ENCODE measurements at regions not wholly inside any gene's neighbourhood (a gene's known extent, or its start where the extent isn't known, plus 50 kb on each side); places are given as distances from the start of the nearest gene placed in this dataset.
A peak's percentile ranks its signal among the peaks of the same experiment; 100 is the strongest.

DNA sequence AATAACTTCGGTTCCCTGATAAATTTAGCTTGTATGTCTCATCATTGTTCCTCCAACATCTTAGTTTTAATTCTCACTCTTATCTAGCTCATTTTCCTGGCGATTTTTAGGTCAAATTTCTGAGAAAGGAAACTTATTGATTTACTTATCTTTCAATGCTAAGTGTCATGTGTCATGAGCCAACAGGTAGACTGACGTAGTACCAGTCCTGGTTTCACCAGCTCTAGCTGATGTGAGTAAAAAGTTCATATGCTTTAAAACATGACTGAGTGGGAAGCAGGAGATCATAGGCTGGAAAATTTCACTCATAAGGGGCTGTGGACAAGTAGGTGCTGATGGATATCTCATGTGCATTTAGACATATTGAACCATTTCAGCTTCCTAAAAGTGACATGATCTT is 441.7 kb upstream of the NR3C2 start:
- no peak overlapping the region for H3K27ac ChIP-seq
- no peaks in the 10 kb centered on the region for H3K36me3 ChIP-seq
- H3K27me3 ChIP-seq (ENCODE audit: low read depth), result no peaks in the 10 kb centered on the region
- no peak for ATAC-seq
- intact Hi-C loops (cut with DNase I), result no loop called here
- TF ChIP-seq, protein P1, sequence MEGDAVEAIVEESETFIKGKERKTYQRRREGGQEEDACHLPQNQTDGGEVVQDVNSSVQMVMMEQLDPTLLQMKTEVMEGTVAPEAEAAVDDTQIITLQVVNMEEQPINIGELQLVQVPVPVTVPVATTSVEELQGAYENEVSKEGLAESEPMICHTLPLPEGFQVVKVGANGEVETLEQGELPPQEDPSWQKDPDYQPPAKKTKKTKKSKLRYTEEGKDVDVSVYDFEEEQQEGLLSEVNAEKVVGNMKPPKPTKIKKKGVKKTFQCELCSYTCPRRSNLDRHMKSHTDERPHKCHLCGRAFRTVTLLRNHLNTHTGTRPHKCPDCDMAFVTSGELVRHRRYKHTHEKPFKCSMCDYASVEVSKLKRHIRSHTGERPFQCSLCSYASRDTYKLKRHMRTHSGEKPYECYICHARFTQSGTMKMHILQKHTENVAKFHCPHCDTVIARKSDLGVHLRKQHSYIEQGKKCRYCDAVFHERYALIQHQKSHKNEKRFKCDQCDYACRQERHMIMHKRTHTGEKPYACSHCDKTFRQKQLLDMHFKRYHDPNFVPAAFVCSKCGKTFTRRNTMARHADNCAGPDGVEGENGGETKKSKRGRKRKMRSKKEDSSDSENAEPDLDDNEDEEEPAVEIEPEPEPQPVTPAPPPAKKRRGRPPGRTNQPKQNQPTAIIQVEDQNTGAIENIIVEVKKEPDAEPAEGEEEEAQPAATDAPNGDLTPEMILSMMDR (IDR thresholded peaks at IDR 0.05), result no peak
- DNase-seq, result no peak
- no peaks in the 10 kb centered on the region for H3K9me3 ChIP-seq
- no peak overlapping the region for H3K4me3 ChIP-seq
- no peaks in the 10 kb centered on the region for H3K4me1 ChIP-seq

DNA sequence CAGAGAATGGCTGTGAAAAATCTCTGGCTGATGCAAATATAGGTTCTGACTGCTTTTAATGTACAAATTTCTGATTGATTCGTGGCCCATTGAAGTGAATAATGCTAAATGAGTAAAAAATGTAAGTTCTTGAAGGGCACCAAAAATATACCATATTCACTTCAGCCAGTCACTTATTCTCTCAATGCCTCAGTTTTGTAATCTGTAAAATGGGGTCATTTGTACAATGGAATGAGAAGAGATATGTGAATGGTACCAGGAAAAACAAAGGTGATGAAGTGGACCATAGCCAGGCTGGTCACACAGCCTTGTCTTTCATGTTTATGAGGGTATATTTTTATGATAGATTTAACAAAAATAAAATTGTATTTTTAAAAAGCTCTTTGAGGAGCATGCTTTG is 441.2 kb upstream of the NR3C2 start:
- H3K4me1 ChIP-seq, result no peaks in the 10 kb centered on the region
- TF ChIP-seq, protein P1 (IDR thresholded peaks at IDR 0.05), result no peak
- H3K9me3 ChIP-seq, result no peaks in the 10 kb centered on the region
- no peak overlapping the region for H3K4me3 ChIP-seq
- H3K27ac ChIP-seq, result no peak overlapping the region
- ATAC-seq, result no peak
- H3K36me3 ChIP-seq, result no peaks in the 10 kb centered on the region
- intact Hi-C loops (cut with DNase I), result no loop called here
- no peak for DNase-seq
- H3K27me3 ChIP-seq (ENCODE audit: low read depth), result no peaks in the 10 kb centered on the region

DNA sequence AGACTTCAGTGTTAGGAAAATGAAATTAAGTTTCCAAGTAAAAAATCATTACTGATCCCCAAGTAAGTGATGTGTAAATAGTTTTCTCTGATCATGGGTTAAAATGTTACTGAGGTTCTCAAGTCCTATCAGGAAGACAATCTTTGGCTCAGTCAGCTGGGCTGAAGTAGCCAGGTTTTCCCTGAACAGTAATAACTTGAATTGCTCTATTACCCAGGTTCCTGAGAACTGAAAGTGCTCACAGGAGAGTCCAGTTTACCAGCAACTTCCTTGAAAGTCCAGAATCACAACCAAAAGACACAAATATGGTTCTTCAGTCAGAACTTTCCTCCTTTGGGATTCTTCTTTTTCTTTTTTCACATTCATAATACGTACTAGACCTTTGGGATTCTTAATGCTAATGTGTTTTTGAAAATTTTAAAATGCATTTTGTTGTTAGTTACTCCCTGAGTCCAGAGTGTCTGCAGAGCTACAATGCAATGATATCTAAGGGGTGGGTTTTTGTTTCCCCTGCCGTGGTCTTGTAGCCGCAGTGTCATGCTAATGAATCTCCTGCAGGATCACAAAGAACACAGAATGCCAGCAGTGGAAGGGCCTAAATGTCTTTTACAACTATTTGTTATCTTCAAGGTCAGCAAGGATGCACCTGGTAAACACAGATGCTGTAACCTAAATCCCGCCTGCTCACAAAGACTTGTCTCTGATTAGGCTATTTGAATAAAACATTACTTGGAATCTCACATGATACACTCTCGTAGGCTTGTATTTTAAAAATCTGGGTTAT is 439.8 kb upstream of the NR3C2 start:
- Histone ChIP-seq H3K27ac (no peak overlapping the region), H3K27me3 (ENCODE audit: low read depth) (no peaks in the 10 kb centered on the region), H3K4me3 (no peak overlapping the region), H3K36me3 (no peaks in the 10 kb centered on the region), H3K4me1 (no peaks in the 10 kb centered on the region), H3K9me3 (no peaks in the 10 kb centered on the region)
- DNase-seq, result no peak
- intact Hi-C loops (cut with DNase I), result no loop called here
- no peak for ATAC-seq
- TF ChIP-seq, protein P1 (IDR thresholded peaks at IDR 0.05), result no peak

DNA sequence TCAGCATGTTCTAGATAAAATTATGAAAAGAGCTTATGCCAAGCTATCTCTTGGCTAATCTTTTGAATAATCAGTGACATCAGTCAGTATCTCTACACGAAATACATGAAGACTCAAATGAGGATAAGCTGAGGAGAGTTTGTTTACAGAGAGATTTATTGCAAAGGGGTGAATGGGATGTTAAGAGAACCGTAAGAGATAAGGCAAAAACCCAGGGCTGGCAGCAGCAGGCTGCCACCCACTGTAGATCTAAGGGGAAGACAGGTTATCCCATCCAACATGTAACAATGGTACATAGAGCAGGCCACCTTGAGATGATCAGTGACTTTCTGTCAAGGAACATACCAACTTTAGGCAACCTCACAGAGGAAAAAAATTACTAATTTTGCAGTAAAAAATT is 432.1 kb upstream of the NR3C2 start:
- peak; percentile 47 to 60 for ATAC-seq
- TF ChIP-seq, protein P1 (IDR thresholded peaks at IDR 0.05), result no peak
- Histone ChIP-seq H3K27me3 (ENCODE audit: low read depth) (no peaks in the 10 kb centered on the region), H3K27ac (no peak overlapping the region), H3K9me3 (no peaks in the 10 kb centered on the region), H3K4me1 (no peaks in the 10 kb centered on the region), H3K36me3 (no peaks in the 10 kb centered on the region), H3K4me3 (no peak overlapping the region)
- intact Hi-C loops (cut with DNase I), result no loop called here
- no peak for DNase-seq

GRCh38 chr4:148868191-148868590 is 426.0 kb upstream of the NR3C2 start:
- Histone ChIP-seq H3K36me3 (no peaks in the 10 kb centered on the region), H3K9me3 (no peaks in the 10 kb centered on the region), H3K27ac (no peak overlapping the region), H3K4me3 (no peak overlapping the region), H3K4me1 (no peaks in the 10 kb centered on the region), H3K27me3 (ENCODE audit: low read depth) (no peaks in the 10 kb centered on the region)
- intact Hi-C loops (cut with DNase I), result no loop called here
- TF ChIP-seq, protein P1 (IDR thresholded peaks at IDR 0.05), result no peak
- ATAC-seq (no peak), DNase-seq (no peak)
